Bronchial epithelial cell (primary cell): ENCODE measurements at regions not wholly inside any gene's neighbourhood (a gene's known extent, or its start where the extent isn't known, plus 50 kb on each side); places are given as distances from the start of the nearest gene placed in this dataset.

ENCODE experiments used
- DNase-seq: peaks from one replicate; pipeline ENCODE4 v3.0.0-alpha.2; 2010; ENCODE audit warnings: low read depth
- FAIRE-seq: peaks from 2 replicates; lab custom pipeline; 2011; peaks lifted over from hg19 to GRCh38; lab: Jason Lieb, UNC
- H3K27me3 ChIP-seq: 2 replicates; pipeline ENCODE4 v1.5.1; 2011; ENCODE audit warnings: low read length; ENCODE audit not compliant: control insufficient read depth, insufficient read depth
- H3K36me3 ChIP-seq: 2 replicates; pipeline ENCODE4 v1.5.1; 2011; ENCODE audit warnings: low read length; ENCODE audit not compliant: control insufficient read depth, insufficient read depth
- H3K4me3 ChIP-seq: 2 replicates; pipeline ENCODE4 v1.5.1; 2011; ENCODE audit warnings: mild to moderate bottlenecking, low read depth, low read length, control low read depth
- TF ChIP-seq, protein P1 (sequence below): IDR thresholded peaks from 2 replicates; pipeline ENCODE4 v1.5.1; 2011; ENCODE audit warnings: mild to moderate bottlenecking, moderate library complexity, low read length, control low read depth, inconsistent platforms; ENCODE audit not compliant: insufficient read depth, severe bottlenecking

- Histone ChIP-seq H3K36me3 (no peaks in the 10 kb centered on the region), H3K27me3 (no peaks in the 10 kb centered on the region), H3K4me3 (no peak overlapping the region)
- FAIRE-seq (no peak), DNase-seq (no peak)
- TF ChIP-seq, protein P1, sequence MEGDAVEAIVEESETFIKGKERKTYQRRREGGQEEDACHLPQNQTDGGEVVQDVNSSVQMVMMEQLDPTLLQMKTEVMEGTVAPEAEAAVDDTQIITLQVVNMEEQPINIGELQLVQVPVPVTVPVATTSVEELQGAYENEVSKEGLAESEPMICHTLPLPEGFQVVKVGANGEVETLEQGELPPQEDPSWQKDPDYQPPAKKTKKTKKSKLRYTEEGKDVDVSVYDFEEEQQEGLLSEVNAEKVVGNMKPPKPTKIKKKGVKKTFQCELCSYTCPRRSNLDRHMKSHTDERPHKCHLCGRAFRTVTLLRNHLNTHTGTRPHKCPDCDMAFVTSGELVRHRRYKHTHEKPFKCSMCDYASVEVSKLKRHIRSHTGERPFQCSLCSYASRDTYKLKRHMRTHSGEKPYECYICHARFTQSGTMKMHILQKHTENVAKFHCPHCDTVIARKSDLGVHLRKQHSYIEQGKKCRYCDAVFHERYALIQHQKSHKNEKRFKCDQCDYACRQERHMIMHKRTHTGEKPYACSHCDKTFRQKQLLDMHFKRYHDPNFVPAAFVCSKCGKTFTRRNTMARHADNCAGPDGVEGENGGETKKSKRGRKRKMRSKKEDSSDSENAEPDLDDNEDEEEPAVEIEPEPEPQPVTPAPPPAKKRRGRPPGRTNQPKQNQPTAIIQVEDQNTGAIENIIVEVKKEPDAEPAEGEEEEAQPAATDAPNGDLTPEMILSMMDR, result no peak
These were observed 266.1 kb upstream of the HDAC4 start for GRCh38 chr2:239666855-239667376.

DNA sequence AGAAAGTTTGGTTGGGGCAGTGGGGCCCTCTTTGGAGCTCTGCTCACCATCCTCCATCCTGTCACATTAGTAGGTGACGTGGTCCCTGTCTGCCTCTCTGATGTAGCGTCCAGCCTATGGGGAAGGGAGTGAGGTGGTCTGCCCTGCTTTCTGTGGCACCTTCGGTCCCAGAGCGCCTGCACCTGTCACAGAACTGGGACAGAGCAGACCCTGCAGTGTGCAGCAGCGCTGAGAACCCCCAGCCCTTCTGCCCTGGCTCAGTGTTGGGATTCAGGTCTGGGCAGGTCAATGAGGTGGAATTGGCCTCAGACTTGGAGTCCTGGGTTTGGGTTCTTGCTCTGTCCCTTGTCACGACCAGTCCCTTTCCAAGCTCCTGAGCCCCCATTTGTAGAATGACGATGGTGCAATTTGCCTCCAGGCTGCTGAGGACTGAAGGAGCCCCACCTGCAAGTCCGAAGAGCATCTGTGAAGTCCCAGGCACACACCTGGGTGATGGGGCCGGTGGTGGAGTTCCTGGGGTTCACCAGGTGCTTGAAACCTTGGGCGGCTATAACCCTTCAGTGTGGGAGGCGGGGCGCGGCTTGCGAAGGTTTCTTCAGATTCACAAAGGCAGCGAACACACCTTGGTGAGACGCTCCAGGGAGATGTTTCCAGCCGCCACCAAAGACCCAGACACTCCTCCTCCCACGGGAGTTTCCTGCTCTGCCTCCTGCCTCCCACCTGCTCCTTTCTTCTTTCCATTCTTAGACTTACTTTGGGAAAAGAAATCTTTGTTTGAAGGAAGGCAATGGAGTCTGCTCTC lies 265.4 kb upstream of the HDAC4 start:
- H3K36me3 ChIP-seq, result no peaks in the 10 kb centered on the region
- FAIRE-seq (no peak), DNase-seq (no peak)
- H3K4me3 ChIP-seq, result no peak overlapping the region
- no peaks in the 10 kb centered on the region for H3K27me3 ChIP-seq
- TF ChIP-seq, protein P1, result no peak

DNA sequence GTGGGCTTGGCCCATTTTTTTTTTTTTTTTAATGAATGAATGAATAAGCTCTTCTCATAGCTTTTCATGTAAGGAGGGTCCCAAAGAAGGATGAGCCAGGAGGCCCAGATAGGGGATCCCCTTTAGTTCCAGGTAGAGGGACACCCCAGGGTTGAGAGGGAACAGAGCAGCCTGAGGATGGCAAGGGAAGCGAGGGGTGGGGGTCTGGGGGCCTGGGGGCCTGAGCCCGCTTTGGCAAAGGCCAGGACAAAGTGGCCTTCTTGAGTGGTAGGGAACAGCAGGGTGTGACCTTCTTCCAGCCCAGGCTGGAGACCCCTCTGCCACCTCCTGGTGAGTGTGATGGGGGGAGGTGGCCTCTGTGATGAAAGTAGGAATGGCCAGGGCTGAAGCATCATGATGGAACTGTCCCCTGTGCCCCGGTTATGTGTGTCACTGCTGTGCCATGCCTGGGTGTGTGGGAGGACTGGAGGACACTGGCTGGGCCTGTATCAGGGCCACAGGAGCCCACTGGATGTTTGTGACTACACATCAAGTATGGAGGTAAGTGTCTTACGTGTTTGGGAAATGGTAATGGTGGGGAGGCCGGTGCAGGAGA lies 263.5 kb upstream of the HDAC4 start:
- Histone ChIP-seq H3K36me3 (no peaks in the 10 kb centered on the region), H3K27me3 (no peaks in the 10 kb centered on the region), H3K4me3 (no peak overlapping the region)
- no peak for DNase-seq
- no peak for FAIRE-seq
- TF ChIP-seq, protein P1, result no peak

DNA sequence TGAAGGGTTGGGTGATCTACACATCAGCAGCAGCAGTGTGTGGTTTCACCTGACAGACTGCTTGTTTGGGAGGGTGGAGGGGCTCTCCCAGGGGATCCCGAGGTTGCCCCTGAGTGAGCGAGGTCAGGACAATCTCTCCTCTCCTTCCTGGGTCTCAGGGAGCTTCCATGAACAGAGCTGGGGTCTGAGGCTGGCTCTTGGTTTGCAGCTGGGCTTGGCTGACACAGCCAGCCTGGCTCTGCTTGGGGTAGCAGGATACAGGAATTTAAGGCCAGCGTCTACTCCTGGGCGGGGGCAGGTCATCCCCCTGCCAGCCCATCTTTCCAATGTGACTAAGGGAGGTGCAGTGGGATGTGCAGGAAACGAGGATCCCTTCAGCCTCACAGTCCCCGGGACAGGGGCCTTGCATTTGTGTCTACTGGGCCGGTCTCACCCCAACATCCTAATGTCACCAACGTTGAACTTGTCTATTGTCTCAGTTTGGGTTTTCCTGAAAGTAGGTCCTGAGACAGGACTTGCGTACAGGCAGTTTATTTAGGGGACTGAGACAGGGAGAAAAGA lies 262.6 kb upstream of the HDAC4 start:
- DNase-seq (no peak), FAIRE-seq (no peak)
- TF ChIP-seq, protein P1, result no peak
- Histone ChIP-seq H3K27me3 (no peaks in the 10 kb centered on the region), H3K36me3 (no peaks in the 10 kb centered on the region), H3K4me3 (no peak overlapping the region)

DNA sequence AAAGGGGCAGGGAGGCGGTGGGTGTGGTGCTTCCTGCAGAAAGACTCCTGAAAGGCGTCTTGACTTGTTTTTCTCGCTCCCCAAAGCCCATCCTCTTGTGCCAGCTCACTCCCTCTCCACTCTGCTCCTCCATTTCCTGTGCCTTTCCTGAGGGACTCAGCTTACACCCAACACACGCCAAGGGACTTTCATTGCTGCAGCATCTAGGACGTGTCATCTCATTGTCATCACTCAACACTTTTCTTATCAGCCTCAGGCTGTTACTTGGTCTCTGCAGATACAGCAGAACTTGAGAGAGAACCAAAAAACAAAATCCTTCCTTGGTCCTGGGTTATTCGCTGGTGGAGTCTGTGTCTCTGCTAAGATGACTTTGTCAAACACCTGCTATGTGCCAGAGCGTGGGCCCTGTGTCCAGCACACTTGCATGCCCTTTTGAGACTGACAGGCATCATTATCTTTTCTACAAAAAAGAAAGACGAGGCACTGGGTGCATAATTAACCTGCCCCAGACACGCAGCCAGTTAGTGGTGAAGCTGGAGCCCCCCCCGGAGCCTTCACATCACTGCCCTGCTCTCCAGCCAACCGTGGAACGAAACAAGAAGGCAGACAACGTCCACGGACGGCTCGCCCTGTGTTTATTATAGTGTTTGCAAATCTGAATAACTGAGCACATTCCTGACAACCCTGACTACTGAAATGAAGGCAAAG lies 261.7 kb upstream of the HDAC4 start:
- TF ChIP-seq, protein P1, result no peak
- Histone ChIP-seq H3K27me3 (no peaks in the 10 kb centered on the region), H3K36me3 (no peaks in the 10 kb centered on the region), H3K4me3 (no peak overlapping the region)
- FAIRE-seq, result peak; percentile 36
- no peak for DNase-seq
